HG03139 (cell line): ENCODE measurements at regions not wholly inside any gene's neighbourhood (a gene's known extent, or its start where the extent isn't known, plus 50 kb on each side); places are given as distances from the start of the nearest gene placed in this dataset.
"Not testable (repeated sequence)": the region's sequence is repeated elsewhere in the genome, so short reads cannot be mapped to it uniquely, and the experiment has no call there.

ENCODE experiments used
- ATAC-seq: cut with Tn5 transposase; IDR thresholded peaks from one replicate; pipeline ENCODE4 v1.9.1; 2021; ENCODE audit not compliant: unreplicated experiment

- no peak for ATAC-seq
Measured at GRCh38 chr1:185681034-185681633, 53.1 kb upstream of the HMCN1 start.

DNA sequence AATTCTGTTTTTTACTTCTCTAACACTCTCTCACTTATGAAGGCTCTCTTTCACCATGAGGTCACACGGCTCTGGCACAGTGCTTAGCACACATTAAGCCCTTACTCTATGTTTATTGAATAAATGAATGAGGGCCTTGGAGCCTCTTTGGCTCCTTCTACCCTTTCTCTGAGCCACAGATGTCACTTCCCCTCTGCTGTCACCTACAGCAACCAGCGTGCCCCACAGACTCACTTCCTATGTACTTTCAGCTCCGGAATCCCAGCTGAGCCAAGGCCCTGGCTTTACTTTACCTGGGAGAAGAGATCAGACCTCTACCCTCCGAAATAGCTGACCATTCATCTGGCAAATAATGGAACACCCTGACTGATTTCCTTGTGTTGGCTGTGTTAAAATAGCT, 53.7 kb upstream of the HMCN1 start:
- no peak for ATAC-seq

DNA sequence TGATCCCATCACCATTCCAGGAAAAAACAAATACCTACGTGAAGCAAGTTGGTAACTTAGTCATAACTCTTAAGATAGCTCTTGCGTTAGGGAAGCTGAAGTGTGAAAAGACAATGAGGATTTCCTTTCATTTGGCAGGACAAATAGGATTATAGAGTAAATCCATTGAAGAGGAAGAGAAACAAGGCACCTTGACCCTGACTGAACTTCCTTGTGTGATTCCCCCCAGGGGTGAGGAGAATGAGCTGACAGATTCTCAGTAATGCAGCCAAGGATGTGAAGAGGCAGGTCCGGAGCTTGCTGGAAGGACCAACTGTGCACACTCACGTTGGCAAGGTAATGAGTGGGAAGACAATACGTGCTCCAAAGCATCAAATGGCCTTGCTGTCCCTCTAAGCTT, 55.0 kb upstream of the HMCN1 start:
- ATAC-seq = no peak

DNA sequence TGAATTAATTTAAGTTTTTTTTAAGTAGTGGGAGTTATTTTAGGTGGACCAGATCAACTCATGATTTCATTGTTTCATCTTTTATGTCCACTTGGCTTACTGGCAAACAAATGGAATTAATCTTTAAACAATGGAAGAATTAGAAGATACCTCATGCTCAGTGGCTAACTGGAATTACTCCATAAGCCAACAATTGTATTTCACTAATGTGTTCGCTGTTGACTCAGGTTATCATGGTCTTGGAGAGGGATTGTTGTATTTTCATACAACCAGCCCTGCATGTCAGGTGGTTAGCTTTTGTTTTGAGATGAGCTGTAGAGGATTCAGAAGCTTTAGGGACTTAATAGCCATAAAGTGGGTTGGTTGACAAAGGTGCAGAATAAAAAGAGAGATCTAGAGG, 57.2 kb upstream of the HMCN1 start:
- no peak for ATAC-seq

GRCh38 chr1:185674201-185674600, 60.0 kb upstream of the HMCN1 start:
- peak; percentile 66 for ATAC-seq

DNA sequence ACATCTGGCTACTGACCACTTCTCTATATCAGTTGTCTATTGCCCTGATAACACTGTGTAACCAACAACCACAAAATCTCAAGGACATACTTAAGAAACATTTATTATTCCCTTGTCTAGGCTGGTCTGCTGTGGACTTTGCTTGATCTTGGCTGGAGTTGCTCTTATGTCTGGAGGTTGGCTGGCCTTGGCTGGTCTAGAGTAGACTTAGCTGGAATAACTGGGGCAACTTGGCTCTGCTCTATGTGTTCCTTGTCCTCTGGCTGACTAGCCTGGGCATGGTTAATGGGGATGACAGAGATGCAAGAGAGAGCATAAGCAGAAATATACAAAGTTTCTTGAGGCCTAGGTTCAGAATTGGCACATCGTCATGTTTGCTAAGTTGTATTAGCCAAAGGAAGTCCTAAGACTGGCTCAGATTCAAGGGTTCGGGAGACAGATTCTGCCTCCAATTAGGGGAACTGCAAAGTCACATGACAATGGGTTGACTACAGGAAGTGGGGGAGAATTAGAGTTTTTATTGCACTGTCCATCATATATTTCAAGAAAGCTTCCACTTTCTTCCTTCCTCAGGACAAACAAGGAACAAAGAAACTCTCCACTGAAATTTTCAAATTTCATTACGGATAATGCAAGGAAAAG, 61.4 kb upstream of the HMCN1 start:
- no peak for ATAC-seq

DNA sequence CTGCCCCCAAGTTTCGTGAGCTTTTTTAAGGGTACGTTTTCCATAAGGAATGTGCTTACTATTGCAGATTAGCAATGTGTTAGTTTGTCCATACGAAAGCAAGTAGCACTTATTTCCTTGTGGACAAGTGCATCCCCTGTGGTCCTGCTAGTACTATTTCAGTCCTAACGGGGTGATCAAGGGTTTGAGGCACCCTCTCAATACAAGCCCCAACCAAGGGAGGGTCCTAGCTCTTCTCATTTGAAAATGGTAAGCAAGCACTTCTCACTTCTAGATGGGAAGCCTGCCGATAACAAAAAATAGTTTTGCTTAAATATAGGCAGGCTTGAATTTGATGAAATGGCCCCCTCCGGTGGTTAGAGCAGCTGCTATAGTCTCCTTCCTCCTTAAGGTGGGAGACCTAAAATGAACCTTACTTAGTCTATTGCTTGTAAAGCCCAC, 64.0 kb upstream of the HMCN1 start:
- ATAC-seq = no peak

DNA sequence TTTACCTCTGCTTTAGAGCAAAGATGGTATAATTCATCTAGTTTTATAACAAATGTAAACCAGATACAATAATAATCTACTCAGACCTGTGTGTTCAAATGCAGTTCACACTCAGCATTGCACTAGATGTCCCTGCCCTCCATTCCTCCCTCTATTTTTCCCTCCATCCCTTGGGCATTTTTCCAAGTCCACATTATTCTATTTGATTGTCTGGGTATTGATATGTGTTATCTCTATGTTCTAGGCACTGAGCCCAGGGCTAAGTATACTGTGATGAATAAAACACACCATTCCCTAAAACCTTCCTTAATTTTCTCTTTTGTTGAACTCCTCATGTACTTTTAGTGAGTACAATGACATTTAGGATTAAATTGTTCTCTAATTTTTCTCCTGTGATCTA, 66.2 kb upstream of the HMCN1 start:
- no peak for ATAC-seq

DNA sequence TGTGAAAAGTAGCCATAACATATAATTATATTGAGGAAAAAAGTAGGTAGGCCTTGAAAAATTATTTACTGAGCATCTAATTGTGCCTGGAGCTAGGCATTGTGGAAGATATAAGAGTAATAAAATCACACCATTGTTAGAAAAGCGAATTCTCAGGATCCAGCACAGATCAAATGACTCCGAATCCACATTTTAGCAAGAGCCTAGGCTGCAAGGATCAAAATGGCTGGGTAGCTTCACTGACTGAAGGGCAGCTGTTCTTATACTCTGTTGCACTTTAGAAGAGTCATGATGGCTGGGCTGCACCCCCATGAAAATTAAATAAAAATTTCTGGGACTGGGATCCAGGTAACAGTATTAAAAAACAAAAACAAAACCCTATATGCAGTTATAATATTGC, 67.6 kb upstream of the HMCN1 start:
- ATAC-seq = no peak

DNA sequence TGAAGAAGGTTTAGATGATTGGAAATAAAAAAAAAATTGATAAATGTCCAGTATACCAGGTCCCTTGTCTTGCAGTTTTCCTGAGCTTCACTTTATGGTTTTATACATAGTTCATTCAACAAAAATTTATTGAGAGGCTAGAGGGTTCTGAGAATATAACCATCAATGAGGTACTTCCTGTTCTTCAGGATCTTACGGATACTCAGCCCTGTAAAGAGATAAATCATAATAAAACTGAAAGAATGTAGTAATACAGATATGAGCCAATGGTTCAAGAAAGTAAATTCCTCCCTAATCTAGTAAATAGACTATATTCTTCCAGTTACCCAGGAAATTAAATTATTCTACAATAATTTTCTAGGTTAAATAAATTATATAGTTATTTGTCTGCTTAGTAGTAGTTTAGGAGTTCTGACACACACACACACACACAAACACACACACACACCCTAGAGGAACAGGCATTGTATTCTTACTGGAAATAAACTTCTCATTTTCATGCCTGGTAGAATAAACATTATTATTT, 70.4 kb upstream of the HMCN1 start:
- no peak for ATAC-seq

- ATAC-seq = no peak
Measured at GRCh38 chr1:185663332-185663731, 70.9 kb upstream of the HMCN1 start.

GRCh38 chr1:185661971-185662370, 72.2 kb upstream of the HMCN1 start:
- ATAC-seq = no peak

- no peak for ATAC-seq
Measured at GRCh38 chr1:185656663-185657062, 77.5 kb upstream of the HMCN1 start.

GRCh38 chr1:185654952-185655314, 79.3 kb upstream of the HMCN1 start:
- no peak for ATAC-seq

GRCh38 chr1:185654199-185654951, 79.8 kb upstream of the HMCN1 start:
- no peak for ATAC-seq

DNA sequence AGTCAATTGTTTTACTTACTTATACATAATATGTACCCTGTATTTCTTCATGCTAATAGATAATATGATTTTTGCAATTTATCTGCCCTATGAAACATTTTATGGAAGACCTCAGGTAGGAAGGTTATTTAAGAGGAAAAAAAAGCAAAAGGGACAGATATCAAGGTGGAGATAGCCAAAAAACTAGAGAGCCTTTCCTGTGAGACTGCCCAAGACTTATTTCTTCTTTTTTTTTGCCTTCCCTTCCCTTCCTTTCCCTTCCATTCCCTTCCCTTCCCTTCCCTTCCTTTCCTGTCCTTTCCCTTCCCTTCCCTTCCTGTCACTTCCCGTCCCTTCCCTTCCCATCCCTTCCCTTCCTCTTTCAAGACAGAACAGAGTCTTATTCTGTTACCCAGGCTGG, 80.6 kb upstream of the HMCN1 start:
- no peak for ATAC-seq

DNA sequence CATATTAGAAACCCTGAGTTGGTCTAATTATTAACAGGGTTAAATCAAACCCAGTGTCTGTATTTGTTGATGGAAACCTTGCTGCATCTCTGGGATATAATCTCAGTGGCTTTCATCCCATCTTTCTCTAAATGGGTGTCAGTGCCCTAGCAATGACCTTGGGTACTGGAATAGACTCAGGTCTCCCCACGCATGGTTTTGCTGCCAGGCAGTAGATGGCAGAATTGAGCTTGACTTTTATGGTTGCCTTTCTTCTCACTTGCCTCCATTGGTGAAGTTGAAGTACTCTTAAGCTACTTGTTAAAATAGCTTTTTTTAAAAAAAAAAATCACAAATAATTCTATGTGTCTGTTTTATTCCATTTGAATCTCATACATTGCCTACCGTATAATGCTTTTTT, 81.8 kb upstream of the HMCN1 start:
- ATAC-seq = no peak

GRCh38 chr1:185650602-185651230, 83.5 kb upstream of the HMCN1 start:
- no peak for ATAC-seq

DNA sequence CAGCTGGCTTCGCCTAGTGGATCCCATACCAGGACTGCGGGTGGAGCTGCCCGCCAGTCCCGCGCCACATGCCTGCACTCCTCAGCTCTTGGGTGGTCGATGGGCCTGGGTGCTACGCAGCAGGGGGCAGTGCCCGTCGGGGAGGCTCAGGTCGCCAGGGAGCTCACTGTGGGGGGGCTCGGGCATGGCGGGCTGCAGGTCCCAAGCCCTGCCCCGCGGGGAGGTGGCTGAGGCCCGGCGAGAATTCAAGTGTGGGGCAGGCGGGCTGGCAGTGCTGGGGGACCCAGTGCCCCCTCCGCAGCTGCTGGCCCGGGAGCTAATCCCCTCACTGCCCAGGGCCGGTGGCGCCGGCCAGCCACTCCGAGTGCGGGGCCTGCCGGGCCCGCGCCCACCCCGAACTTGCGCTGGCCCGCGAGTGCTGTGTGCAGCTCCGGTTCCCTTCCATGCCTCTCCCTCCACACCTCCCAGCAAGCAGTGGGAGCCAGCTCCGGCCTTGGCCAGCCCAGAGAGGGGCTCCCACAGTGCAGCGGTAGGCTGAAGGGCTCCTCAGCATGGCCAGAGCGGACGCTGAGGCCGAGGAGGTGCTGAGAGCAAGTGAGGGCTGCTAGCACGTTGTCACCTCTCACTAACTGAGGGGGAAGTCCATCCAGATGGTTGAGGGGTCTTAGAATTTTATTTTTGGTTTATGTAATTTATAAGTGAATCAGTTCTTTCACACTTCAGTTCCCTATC, 85.2 kb upstream of the HMCN1 start:
- ATAC-seq = no peak

GRCh38 chr1:185647597-185648267, 86.5 kb upstream of the HMCN1 start:
- not testable (repeated sequence) for ATAC-seq
